Uterus (tissue), 3 donors: ENCODE measurements at regions not wholly inside any gene's neighbourhood (a gene's known extent, or its start where the extent isn't known, plus 50 kb on each side); places are given as distances from the start of the nearest gene placed in this dataset.

Experiments
- DNase-seq, 2 donors: peaks; one replicate each; pipeline ENCODE4 v3.0.0-alpha.2; 2019 to 2020
- H3K27ac ChIP-seq, 2 donors: fragments of 200-600 bp; sonication (generic); 1 replicate in 1 of 2; 2 replicates in 1 of 2; pipeline ENCODE4 v1.5.1; 2016 to 2018
- H3K27me3 ChIP-seq, 2 donors: fragments of 200-600 bp; sonication (generic); one replicate each; pipeline ENCODE4 v1.5.1; 2018 to 2019; ENCODE audit warnings: control low read depth in 1 of 2
- H3K36me3 ChIP-seq, 2 donors: fragments of 200-600 bp; sonication (generic); one replicate each; pipeline ENCODE4 v1.5.1; 2019; ENCODE audit warnings: control low read depth in 1 of 2
- H3K4me1 ChIP-seq, 2 donors: fragments of 200-600 bp; sonication (generic); one replicate each; pipeline ENCODE4 v1.5.1; 2018 to 2019; ENCODE audit warnings: control low read depth in 1 of 2
- H3K4me3 ChIP-seq, 2 donors: fragments of 200-600 bp; sonication (generic); 1 replicate in 1 of 2; 2 replicates in 1 of 2; pipeline ENCODE4 v1.5.1; 2018 to 2019; ENCODE audit warnings: mild to moderate bottlenecking in 1 of 2
- H3K9me3 ChIP-seq, 2 donors: fragments of 200-600 bp; sonication (generic); one replicate each; pipeline ENCODE4 v1.5.1; 2019; ENCODE audit warnings: control low read depth in 1 of 2
- CTCF ChIP-seq, 4 experiments: fragments of 200-600 bp in 2 of 4; fragments of 450-650 bp in 2 of 4; sonication (generic) in 2 of 4; IDR thresholded peaks; one replicate each; pipeline ENCODE4 v1.5.1; 2016 to 2019; ENCODE audit warnings: antibody characterized with exemption in 4 of 4, mild to moderate bottlenecking in 2 of 4, moderate library complexity in 1 of 4
- POLR2A ChIP-seq, 2 donors: fragments of 450-650 bp; IDR thresholded peaks; one replicate each; pipeline ENCODE4 v1.6.1; 2016; ENCODE audit warnings: antibody characterized with exemption in 2 of 2, mild to moderate bottlenecking in 1 of 2, moderate library complexity in 1 of 2
- intact Hi-C: fragments of 100-400 bp; cut with DNase I; formaldehyde crosslinking; loops from one replicate; pipeline ENCODE4 v1.15.1; 2023; ENCODE audit warnings: low total_unique reads
- donor health status: DM: yes; HTN: yes; CAD: no.

- no peaks in the 10 kb centered on the region for H3K27me3 ChIP-seq
- H3K27ac ChIP-seq, result no peak overlapping the region
- H3K4me1 ChIP-seq, result no peaks in the 10 kb centered on the region
- H3K9me3 ChIP-seq, result no peaks in the 10 kb centered on the region
- intact Hi-C loops, result no loop called here
- no peak overlapping the region for H3K4me3 ChIP-seq
- H3K36me3 ChIP-seq, result no peaks in the 10 kb centered on the region
- TF ChIP-seq CTCF (IDR thresholded peaks at IDR 0.05) (no peak), POLR2A (IDR thresholded peaks at IDR 0.05) (no peak)
- no peak for DNase-seq
Observed at GRCh38 chr13:79937771-79938216, 403.1 kb downstream of the SPRY2 start.

- H3K27me3 ChIP-seq, result no peaks in the 10 kb centered on the region
- no peak overlapping the region for H3K27ac ChIP-seq
- no peaks in the 10 kb centered on the region for H3K4me1 ChIP-seq
- TF ChIP-seq POLR2A (IDR thresholded peaks at IDR 0.05), result no peak
- no peaks in the 10 kb centered on the region for H3K9me3 ChIP-seq
- no peak for DNase-seq
- no peak overlapping the region for H3K4me3 ChIP-seq
- intact Hi-C loops, result no loop called here
- no peaks in the 10 kb centered on the region for H3K36me3 ChIP-seq
Observed at GRCh38 chr13:79937311-79937710, 403.6 kb downstream of the SPRY2 start.

- no peak for TF ChIP-seq CTCF (IDR thresholded peaks at IDR 0.05)
- no peak for TF ChIP-seq POLR2A (IDR thresholded peaks at IDR 0.05)
- intact Hi-C loops, result no loop called here
- Histone ChIP-seq H3K9me3 (no peaks in the 10 kb centered on the region), H3K27me3 (no peaks in the 10 kb centered on the region), H3K4me3 (no peak overlapping the region), H3K27ac (peak overlapping the region in 1 of 2 donors; percentile 28), H3K4me1 (no peaks in the 10 kb centered on the region), H3K36me3 (no peaks in the 10 kb centered on the region)
- peak in 1 of 2 donors; percentile 17 for DNase-seq
Observed at GRCh38 chr13:79936368-79937136, 404.4 kb downstream of the SPRY2 start.

- intact Hi-C loops, result no loop called here
- H3K27ac ChIP-seq, result no peak overlapping the region
- no peaks in the 10 kb centered on the region for H3K4me1 ChIP-seq
- no peaks in the 10 kb centered on the region for H3K27me3 ChIP-seq
- TF ChIP-seq CTCF (IDR thresholded peaks at IDR 0.05), result no peak
- no peak for TF ChIP-seq POLR2A (IDR thresholded peaks at IDR 0.05)
- H3K36me3 ChIP-seq, result no peaks in the 10 kb centered on the region
- no peaks in the 10 kb centered on the region for H3K9me3 ChIP-seq
- no peak overlapping the region for H3K4me3 ChIP-seq
- no peak for DNase-seq
Observed at GRCh38 chr13:79935121-79935520, 405.8 kb downstream of the SPRY2 start.

- DNase-seq, result no peak
- H3K9me3 ChIP-seq, result no peaks in the 10 kb centered on the region
- TF ChIP-seq POLR2A (IDR thresholded peaks at IDR 0.05) (no peak), CTCF (IDR thresholded peaks at IDR 0.05) (no peak)
- H3K36me3 ChIP-seq, result no peaks in the 10 kb centered on the region
- no peak overlapping the region for H3K27ac ChIP-seq
- H3K27me3 ChIP-seq, result no peaks in the 10 kb centered on the region
- no peaks in the 10 kb centered on the region for H3K4me1 ChIP-seq
- H3K4me3 ChIP-seq, result no peak overlapping the region
- intact Hi-C loops, result no loop called here
Observed at GRCh38 chr13:79933389-79933788, 407.5 kb downstream of the SPRY2 start.
